ENCODE measurements at regions not wholly inside any gene's neighbourhood (a gene's known extent, or its start where the extent isn't known, plus 50 kb on each side); places are given as distances from the start of the nearest gene placed in this dataset.

DNA sequence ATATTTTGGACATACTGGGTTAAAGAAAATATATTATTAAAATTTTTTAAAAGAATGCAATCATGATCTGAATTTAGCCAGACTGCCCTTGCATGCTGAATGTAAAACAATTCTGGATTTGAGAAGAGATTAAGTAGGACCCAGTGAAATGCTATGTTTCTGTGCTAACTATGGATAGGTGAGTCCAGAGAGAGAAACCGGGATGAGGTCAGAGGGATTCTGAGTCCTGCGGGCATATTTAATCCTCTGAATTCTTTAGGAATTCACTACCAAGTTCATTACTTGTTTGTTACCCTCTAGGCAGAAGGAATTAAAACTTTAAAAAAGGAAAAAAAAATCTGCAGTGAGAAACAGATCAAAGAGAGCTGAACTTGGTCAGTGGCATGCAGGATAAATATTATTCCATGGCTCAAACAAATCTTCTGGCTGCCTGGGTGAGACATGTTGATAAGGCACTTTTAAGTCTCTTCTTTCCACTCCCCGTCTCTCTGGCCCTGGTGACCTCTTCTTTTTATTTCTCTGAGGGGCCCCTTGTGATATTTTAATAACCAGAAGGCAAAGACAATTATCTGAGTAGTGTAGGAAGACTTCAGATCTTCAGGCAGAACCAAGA, 50.2 kb upstream of the LYZL1 start:
- TF ChIP-seq EP300 (IDR thresholded peaks at IDR 0.05): no peak
- no peak for TF ChIP-seq POLR2AphosphoS5 (IDR thresholded peaks at IDR 0.05)
- no peak for TF ChIP-seq CTCF (IDR thresholded peaks at IDR 0.05)
- no peak for TF ChIP-seq POLR2A (IDR thresholded peaks at IDR 0.05)

Measured in stomach (tissue), 4 donors.